ENCODE measurements at regions not wholly inside any gene's neighbourhood (a gene's known extent, or its start where the extent isn't known, plus 50 kb on each side); places are given as distances from the start of the nearest gene placed in this dataset.

GRCh38 chr21:39109596-39110210 lies 73.5 kb downstream of the PSMG1 start:
- TF ChIP-seq POLR2AphosphoS5 (IDR thresholded peaks at IDR 0.05; ENCODE audit: low read depth) (no peak), CTCF (conservative IDR thresholded peaks at IDR 0.05; ENCODE audit: low read depth in 2 of 2) (no peak), EZH2 (IDR thresholded peaks at IDR 0.05; ENCODE audit: low read depth, unreplicated experiment) (no peak), REST (IDR thresholded peaks at IDR 0.05; ENCODE audit: unreplicated experiment) (no peak), ZNF462 (CRISPR knock-in tag; IDR thresholded peaks at IDR 0.05) (no peak)
